NCI-H510A treated with DMSO at 0.1 percent for 48 hours (cell line): ENCODE measurements at regions not wholly inside any gene's neighbourhood (a gene's known extent, or its start where the extent isn't known, plus 50 kb on each side); places are given as distances from the start of the nearest gene placed in this dataset.

Experiments used
- DNase-seq: peaks from one replicate; lab custom pipeline; 2025; lab: John Stamatoyannopoulos, UW

DNA sequence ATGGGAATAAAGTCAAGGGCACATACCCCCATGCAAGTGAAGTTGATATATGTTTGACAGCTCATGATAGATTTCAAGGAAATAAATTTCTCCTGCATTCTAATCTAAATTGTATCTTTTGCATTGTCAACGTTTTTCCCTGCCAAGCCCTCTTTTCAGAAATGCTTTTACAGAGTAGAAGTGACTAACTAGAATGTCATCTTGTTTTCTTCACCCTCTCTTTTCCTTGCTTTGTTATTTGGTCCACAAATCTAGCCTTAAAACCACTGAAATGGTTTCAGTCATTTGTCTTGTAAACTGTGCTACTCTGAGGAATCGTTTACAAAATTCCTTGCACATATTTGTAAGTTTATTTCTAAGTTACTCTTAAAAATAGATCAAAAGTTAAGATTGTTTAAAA lies 600.8 kb upstream of the CXADR start:
- DNase-seq: no peak

DNA sequence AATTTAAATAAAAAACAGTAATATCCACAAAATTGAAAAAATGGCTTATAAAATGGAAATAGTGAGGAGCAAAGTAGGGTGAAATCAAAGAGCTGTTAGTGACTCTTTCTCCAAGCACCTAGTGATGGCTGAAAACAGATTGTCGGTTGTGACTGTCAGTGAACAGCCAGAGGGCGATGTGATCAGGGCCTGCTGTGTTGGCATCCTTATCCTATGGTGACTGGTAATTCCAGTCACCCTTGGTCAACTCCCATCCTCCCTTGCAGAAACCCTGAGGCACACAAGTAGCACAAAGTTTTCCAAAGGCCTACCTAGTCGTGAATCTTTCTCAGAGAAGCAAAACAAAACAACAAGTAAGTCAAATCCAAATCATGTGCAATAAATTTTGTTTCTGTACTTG lies 599.8 kb upstream of the CXADR start:
- DNase-seq: no peak

DNA sequence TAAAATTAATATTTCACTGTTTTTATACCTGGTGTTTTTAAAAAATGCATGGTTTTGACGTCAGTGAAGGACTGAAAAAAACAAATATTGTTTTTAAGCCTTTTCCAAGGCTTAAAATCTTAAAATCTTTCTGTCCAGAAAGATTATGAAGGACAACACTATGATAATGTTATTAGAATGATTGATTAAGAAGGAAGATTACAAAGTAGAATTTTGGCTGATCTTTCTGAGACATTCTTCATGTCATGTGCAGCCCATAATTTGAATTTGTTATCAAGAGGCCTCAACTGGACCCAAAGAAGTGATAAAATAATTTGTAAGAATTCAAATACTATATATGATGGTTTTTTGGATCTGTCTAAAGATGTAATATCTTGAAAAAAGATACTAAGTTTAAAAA lies 584.4 kb upstream of the CXADR start:
- no peak for DNase-seq

DNA sequence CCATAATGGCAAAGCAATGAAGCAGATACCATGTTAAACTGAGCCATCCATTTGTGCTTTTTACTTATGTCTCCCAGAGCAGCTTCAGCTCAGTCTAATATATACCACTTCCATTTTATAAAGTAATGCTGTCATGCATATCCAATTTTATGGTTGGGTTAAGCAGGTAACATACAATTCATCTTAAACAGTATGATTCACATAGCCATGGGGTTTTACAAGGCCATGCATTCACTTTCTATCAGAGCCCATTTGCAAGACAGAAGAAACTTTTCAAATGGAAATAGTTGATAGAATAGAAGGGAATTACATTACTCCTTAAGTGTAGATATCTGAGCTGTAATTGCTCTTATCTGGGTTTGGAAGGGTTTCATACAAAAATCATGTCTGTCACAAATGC lies 580.5 kb upstream of the CXADR start:
- no peak for DNase-seq

DNA sequence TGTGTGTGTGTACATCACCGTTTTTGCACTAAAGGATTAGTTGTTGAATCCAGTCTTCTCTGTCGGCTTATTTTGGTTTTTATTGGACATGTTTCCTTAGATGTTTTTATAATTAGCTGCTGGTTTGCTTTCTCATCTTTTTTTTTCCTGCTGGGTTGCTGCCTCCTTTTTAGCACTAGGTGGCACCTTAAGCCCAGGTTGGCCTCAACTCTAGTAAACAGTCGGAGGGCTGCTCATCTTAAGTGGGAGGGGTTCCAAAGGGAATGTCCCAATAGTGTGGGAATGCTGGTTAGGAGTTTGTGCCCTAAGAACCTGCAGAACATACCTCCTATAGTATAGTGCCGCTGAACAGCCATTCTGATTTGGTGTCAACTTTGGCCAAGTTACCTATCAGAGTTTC lies 570.1 kb upstream of the CXADR start:
- DNase-seq: no peak

DNA sequence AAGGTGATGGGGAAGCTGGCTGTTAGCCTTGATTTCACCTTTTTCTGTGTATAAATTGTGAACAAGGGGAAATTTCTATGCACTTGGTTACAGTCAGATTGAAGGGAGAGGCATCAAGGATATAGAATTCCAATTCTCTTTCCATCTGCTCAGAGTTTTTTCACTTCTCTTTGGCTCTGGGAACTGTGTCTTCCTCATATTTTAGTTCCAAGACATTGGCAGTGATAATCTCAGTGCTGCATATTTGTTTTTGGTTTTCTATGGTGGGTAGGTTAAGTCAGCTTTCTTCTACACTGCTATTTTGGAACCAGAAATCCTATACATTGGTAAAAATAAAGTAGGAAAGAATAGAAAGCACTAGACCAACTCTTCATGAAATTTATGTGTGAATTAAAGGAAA lies 569.6 kb upstream of the CXADR start:
- DNase-seq: no peak

DNA sequence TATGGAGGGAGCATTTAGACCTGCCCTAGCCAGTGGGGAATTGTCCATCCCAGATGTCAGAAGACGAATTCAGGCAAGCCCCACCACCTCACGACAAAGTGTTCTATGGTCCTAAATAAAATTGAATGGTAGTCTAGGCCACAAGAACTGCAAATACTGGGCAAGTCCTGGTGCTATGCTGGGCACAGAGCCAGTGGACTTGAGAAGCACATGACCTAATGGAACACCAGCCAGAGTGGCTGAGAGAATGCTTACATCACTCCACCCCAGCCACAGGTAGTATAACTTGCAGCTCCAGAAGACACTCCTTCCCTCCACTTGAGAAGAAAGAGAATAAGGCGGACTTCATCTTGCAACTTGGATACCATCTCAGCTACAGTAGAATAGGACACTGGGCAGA lies 567.3 kb upstream of the CXADR start:
- no peak for DNase-seq

DNA sequence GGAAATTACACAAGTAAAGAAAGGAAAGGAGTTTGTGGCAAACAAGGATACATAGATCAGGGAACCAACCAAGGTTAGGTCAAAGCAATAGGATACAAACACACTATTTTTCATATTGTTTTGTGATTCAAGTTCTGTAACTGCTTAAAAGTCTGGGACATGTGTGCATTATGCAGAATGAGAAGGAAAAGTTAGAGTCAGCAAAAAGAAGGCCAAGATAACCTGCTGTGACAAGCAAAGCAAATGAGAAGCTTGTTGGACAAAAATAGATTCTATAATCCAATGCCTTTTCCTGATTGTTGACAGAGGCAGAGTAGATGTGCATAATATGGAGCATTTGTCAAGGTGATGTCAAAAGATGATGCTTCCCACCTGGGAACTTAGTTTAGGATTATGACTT lies 556.0 kb upstream of the CXADR start:
- no peak for DNase-seq

DNA sequence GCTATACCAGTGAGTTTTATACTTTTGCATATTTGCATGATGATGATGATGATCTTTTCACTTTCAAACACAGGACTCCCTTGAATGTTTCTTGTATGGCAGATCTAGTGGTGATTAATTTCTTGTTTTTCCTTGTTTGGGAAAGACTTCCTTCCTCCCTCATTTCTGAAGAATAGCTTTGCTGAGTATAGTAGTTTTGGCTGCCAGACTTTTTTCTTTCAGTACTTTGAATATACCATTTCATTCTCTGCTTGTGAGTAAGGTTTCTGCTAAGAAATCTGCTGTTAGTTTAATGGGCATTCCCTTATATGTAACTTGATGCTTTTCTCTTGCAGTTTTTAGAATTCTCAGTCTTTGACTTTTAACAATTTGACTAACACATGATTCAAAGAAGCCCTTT lies 547.4 kb upstream of the CXADR start:
- no peak for DNase-seq

DNA sequence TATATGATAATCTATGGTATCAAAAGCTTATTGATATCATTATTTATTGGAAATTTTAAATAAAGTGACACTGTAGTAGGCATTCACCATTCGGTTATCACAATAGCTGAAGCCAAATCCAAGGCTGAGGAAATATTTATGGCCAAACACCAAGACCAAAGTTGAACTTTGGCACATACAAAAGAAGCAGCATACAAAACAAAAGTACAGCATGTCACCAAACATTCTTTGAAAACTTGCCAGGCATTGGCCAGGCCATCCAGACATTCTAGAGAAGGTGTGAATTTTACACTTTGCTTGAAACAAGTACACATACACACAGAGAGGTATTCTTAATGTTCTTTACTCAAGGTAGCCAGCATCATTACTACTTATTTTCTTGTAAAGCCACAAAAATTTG lies 544.4 kb upstream of the CXADR start:
- DNase-seq: no peak

DNA sequence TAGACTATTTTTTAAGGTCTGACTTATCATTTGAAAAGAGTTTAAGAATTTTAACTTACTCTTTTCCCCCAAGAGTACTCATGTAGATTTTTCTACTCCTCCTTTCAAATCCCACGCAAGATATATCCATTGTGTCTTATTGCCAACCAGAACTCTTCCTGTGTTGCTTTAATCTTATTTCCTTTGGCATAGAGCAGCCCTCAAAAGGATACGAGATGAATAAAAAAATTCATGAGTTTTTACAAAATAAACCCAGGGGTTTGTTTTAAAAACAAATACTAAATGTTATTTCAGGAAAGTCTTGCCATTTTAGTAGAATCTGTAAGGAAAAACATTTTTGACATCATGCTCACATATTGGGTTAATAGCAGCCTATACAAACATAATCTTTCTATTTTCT lies 543.2 kb upstream of the CXADR start:
- DNase-seq: no peak

DNA sequence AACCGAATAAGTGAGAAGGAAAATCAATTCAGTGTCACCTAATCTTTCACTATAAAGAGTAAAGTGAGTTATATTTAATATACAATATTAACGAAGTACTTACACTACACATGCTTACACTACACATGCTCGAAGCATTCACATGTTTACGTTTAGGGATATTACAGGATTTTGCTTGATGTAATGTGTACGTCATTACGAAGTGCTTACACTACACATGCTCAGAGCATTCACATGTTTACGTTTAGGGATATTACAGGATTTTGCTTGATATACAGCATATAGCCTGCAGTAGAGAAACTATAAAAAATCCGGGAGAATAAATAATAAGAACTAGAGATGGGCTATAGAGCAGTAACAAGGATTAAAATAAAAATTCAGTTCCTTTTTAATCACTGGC lies 538.8 kb upstream of the CXADR start:
- DNase-seq: no peak

DNA sequence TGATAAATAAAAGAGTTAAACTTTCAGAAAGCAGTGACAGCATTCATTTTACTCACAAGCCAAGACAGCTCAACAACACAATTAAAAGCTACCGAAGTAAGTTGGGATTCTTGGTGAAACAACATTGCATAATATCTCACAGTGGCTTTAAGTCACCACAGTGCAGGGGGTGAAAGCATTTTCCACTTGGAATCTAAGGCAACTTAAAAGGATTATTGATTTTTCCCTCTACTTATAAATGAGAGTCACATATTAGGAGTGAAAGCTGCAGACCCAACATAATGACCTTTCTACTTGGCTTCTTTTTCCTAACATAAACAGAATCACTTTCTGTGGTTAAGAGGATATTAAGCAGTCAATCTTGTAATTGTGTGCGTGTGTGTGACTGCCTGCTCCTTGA lies 536.6 kb upstream of the CXADR start:
- no peak for DNase-seq

DNA sequence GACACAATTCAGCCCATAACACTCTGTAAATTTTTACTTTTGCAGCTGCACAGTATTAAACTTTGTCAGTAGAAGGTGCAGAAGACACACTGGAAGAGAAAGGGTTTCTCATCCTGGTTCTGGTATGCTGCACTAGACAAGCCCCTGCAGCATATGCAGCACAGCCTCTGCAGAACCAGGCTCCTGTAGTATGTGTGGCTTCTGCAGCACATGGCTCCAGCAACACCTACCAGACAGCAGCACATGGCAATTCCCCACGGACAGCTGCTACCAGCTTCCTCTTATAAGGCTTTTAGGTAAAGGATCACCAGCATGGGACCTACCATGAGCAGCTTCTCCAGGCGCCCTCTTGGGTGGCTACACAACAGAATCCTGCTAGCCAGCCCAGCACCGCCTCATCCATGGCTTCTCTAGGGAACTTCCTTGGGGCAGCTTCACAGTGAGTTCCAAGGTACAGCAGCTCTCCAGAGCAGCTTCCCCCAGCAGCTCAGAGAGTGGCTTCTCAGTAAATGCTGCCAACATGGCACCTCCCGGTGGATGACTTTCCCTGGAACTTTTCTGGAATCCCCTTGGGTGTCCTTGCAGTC lies 534.4 kb upstream of the CXADR start:
- no peak for DNase-seq

DNA sequence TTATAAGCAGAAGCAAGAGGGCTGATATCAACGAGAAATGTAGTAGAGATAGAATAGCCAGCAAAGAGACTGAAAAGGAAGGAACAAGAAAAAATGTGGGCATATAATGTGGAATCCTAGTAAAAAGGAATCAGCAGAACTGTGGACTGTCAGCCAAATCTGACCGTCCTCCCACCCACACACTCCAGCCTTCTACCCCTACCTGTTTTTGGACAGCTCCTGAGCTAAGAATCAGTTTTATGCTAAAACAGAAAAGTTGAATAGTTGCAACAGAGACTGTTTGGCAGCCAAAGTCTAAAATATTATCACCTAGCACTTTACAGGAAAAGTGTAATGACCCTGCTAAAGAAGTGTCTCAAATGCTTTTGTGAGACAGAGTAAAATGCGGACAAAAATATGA lies 533.3 kb upstream of the CXADR start:
- no peak for DNase-seq

DNA sequence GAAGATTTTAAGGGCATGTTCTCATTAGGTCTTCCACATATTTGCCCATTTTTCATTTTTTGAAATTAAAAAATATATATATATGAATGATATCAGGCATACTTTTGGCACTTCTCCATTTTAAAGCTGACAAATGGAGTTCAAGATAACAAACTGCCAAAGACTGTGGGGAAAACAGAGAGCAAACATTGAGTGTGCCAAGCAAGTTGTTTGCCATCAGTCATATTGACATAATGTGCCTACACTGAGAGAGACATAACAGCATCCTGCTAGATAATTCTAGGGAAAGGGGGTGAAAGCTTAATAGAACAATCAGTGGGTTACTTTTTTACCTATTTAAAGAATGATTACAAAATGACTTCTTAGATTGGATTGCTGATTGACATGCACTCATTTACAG lies 529.4 kb upstream of the CXADR start:
- no peak for DNase-seq

DNA sequence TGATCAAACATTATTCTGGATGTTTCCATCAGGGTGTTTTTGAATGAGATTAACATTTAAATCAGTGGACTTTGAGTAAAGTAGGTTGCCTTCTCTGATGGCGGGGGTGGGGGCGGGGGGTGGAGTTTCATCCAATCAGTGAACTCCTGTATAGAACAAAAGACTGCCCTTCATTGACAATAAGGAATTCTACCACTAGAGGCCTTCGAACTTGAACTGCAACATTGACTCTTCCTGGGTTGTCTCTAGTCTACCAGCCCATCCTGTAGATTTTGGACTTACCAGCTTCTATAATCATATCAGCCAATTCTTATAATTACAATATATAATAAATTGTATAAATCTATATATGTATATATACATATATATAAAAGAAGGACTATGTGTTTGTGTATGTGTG lies 520.4 kb upstream of the CXADR start:
- no peak for DNase-seq

DNA sequence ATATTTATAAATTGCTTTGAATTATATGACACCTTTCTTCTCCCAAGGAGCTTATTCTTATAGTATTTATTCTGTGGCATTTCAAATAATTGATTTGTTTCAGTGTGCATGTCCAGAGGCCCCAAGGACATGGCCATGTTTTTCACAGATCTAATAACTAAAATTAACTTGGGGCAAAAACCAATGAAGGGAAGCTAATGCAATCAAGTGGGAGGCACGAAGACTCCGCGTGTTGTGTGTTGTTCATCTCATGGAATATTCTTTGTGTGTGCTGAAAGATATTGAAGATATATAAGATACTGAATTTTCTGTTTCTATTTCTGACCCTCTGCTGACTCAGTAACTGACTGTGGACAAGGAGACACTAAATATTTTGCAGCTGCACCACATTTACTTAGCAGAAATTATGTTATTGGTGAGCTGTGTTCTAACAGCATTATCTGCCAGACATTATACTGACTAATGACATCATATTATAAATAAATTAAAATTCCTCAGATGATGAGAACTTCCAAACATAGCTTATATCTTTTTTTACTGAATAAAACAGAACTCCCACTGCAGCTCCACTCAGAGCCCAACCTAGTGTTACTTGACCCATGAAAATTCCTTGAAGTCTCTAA lies 519.3 kb upstream of the CXADR start:
- no peak for DNase-seq

DNA sequence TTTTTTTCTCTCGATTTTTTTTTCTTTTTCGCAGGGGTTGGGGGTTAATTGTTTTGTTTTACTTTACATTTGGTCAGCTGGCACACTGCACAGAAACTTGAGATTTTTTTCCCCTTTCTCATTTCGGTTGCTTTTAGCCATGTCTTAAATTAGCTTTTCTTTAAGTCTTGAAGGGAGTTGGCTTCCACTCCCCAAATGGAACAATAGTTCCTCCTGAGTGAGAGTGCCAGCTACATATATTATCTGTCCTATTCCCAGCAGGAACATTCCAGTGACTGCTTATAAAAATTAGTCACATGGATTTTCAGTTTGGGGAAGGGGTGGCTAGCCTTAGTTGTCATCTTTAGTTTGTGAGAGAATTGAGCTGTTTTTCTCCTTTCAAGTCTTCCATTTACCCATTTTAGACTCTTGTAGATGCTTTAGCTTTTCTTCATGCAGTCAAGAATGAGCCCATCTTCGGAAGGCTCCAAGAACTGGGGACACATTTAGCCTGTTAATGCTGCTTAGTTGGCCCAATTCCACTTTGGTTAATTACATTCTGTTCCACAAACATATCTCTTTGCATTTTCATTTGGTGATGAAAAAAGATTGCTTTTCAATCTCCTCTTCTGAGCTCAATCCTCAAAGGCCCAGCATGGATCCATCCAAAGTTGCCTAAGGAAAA lies 510.1 kb upstream of the CXADR start:
- DNase-seq: no peak

DNA sequence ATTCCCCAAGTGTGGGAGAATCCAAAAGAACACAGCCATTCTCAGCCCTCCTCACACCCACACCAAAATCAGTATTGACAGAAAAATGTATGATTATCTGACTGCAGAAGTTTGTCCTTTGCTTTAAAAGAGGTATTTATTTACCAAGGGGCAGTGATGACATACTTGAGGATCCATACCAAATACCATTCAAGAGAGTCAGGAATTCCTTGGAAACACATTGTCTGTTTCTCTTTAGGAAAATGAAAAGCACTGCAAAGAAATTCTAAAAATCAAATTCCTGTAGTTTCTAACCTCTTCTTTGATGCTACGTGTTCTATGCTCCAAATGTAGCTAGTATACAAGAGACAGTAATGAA lies 509.6 kb upstream of the CXADR start:
- DNase-seq: no peak

DNA sequence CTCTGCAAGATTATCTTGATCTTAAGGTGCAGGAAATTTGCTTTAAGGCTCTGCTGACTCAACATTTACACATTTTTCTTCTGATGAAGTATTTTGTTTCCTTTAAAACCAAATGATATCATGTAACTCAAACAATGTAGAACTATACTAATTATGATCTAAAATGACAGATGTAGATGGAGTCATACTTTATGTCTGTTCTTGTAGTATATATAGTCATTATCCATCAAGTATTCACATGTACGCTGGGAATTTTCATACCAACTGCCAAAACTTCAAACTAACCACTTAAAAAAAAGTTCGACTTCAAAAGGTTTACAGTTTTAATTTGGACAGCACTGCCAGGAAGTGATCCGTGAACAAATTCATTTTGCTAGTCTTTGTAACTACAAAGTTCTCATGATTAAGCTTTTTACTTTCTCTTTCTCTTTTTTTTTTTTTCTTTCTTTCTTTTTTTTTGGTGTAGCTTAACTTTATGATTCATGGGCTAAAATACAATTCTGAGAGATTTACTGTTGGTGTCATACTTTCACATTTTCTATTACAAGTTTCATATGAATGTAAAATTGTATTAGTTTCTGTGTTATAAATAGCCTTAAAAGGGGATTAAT lies 509.0 kb upstream of the CXADR start:
- no peak for DNase-seq

DNA sequence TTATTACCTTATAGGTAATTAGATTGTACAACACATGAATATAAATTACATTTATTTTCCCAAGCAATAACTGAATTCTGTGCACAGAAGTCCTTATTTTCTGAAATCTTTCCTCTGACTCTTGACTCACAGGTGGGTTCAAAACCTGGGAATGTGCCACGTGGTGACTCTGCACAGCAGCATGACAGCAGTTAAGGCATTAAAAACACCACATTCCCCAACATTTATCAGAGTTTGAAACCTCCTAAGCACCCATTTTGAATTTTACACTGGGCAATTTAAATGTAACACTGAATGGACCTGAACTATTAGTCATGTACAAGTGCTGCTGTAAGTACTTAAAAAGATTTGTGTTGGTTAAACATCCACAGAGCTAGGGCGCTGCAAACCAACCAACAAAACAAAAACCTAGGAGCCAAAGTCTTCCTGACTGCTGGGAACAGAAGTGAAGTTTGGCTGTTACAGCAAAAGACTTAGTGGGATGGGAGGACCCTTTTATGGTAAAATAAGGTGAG lies 480.6 kb upstream of the CXADR start:
- no peak for DNase-seq

DNA sequence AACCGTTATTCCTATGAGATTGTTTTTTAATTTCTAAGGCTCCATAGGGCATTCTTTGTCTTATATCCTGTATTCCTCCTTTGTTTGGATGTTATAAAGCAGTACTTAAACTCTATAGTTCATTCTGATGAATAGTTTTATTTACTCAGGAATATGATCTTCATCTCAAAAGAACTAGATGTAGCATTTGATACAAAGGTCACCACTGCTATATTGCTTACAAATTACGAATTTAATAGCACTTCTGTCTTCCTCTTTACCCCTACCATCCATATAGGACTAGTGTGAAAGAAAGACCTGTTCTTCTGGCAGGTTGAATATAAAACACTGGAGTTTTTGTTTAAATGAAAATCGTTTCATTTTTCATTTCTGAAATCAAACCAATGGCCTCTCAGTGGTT lies 468.1 kb upstream of the CXADR start:
- DNase-seq: no peak
